ENCODE measurements at regions not wholly inside any gene's neighbourhood (a gene's known extent, or its start where the extent isn't known, plus 50 kb on each side); places are given as distances from the start of the nearest gene placed in this dataset.

- TF ChIP-seq GATA2 (IDR thresholded peaks at IDR 0.05; ENCODE audit: low read depth, low read length) (no peak), GATA3 (IDR thresholded peaks at IDR 0.05; ENCODE audit: low read depth, low read length) (no peak)
Observed at GRCh38 chr5:72013766-72014624, 93.3 kb upstream of the MAP1B start.

GRCh38 chr5:72015103-72015548 is 92.1 kb upstream of the MAP1B start:
- TF ChIP-seq GATA3 (IDR thresholded peaks at IDR 0.05; ENCODE audit: low read depth, low read length): no peak
- no peak for TF ChIP-seq GATA2 (IDR thresholded peaks at IDR 0.05; ENCODE audit: low read depth, low read length)

- TF ChIP-seq GATA2 (IDR thresholded peaks at IDR 0.05; ENCODE audit: low read depth, low read length) (no peak), GATA3 (IDR thresholded peaks at IDR 0.05; ENCODE audit: low read depth, low read length) (no peak)
Observed at GRCh38 chr5:72018143-72018803, 89.0 kb upstream of the MAP1B start.

- TF ChIP-seq GATA3 (IDR thresholded peaks at IDR 0.05; ENCODE audit: low read depth, low read length) (no peak), GATA2 (IDR thresholded peaks at IDR 0.05; ENCODE audit: low read depth, low read length) (no peak)
Observed at GRCh38 chr5:72020161-72020983, 86.9 kb upstream of the MAP1B start.

GRCh38 chr5:72021651-72022357 is 85.5 kb upstream of the MAP1B start:
- TF ChIP-seq GATA2 (IDR thresholded peaks at IDR 0.05; ENCODE audit: low read depth, low read length) (no peak), GATA3 (IDR thresholded peaks at IDR 0.05; ENCODE audit: low read depth, low read length) (no peak)

- TF ChIP-seq GATA3 (IDR thresholded peaks at IDR 0.05; ENCODE audit: low read depth, low read length) (no peak), GATA2 (IDR thresholded peaks at IDR 0.05; ENCODE audit: low read depth, low read length) (no peak)
Observed at GRCh38 chr5:72028382-72028781, 78.9 kb upstream of the MAP1B start.

- TF ChIP-seq GATA3 (IDR thresholded peaks at IDR 0.05; ENCODE audit: low read depth, low read length) (no peak), GATA2 (IDR thresholded peaks at IDR 0.05; ENCODE audit: low read depth, low read length) (no peak)
Observed at GRCh38 chr5:72030237-72030636, 77.0 kb upstream of the MAP1B start.

GRCh38 chr5:72032788-72033187 is 74.5 kb upstream of the MAP1B start:
- TF ChIP-seq GATA3 (IDR thresholded peaks at IDR 0.05; ENCODE audit: low read depth, low read length) (no peak), GATA2 (IDR thresholded peaks at IDR 0.05; ENCODE audit: low read depth, low read length) (no peak)

GRCh38 chr5:72034770-72035169 is 72.5 kb upstream of the MAP1B start:
- no peak for TF ChIP-seq GATA3 (IDR thresholded peaks at IDR 0.05; ENCODE audit: low read depth, low read length)
- no peak for TF ChIP-seq GATA2 (IDR thresholded peaks at IDR 0.05; ENCODE audit: low read depth, low read length)

GRCh38 chr5:72035831-72036230 is 71.4 kb upstream of the MAP1B start:
- TF ChIP-seq GATA2 (IDR thresholded peaks at IDR 0.05; ENCODE audit: low read depth, low read length) (no peak), GATA3 (IDR thresholded peaks at IDR 0.05; ENCODE audit: low read depth, low read length) (no peak)

GRCh38 chr5:72036951-72037350 is 70.3 kb upstream of the MAP1B start:
- TF ChIP-seq GATA3 (IDR thresholded peaks at IDR 0.05; ENCODE audit: low read depth, low read length) (no peak), GATA2 (IDR thresholded peaks at IDR 0.05; ENCODE audit: low read depth, low read length) (no peak)

- TF ChIP-seq GATA3 (IDR thresholded peaks at IDR 0.05; ENCODE audit: low read depth, low read length) (no peak), GATA2 (IDR thresholded peaks at IDR 0.05; ENCODE audit: low read depth, low read length) (no peak)
Observed at GRCh38 chr5:72040513-72040912, 66.8 kb upstream of the MAP1B start.

- TF ChIP-seq GATA2 (IDR thresholded peaks at IDR 0.05; ENCODE audit: low read depth, low read length) (no peak), GATA3 (IDR thresholded peaks at IDR 0.05; ENCODE audit: low read depth, low read length) (no peak)
Observed at GRCh38 chr5:72041654-72042053, 65.6 kb upstream of the MAP1B start.

Measured in SH-SY5Y (cell line).